GM10266 (cell line): ENCODE measurements at regions not wholly inside any gene's neighbourhood (a gene's known extent, or its start where the extent isn't known, plus 50 kb on each side); places are given as distances from the start of the nearest gene placed in this dataset.
A peak's percentile ranks its signal among the peaks of the same experiment; 100 is the strongest.

Experiments used
- DNase-seq: peaks from one replicate; pipeline ENCODE4 v3.0.0; 2012; ENCODE audit errors: extremely low spot score
- CTCF ChIP-seq: IDR thresholded peaks from 2 replicates; pipeline ENCODE4 v1.5.1; 2012; ENCODE audit warnings: mild to moderate bottlenecking, low read depth; ENCODE audit not compliant: control insufficient read depth, insufficient read depth; ENCODE audit errors: missing control alignments

- no peak for TF ChIP-seq CTCF
- DNase-seq = no peak
Measured at GRCh38 chr6:150738092-150738629, 127.3 kb upstream of the MTHFD1L start.

- no peak for TF ChIP-seq CTCF
- no peak for DNase-seq
Measured at GRCh38 chr6:150739711-150740349, 125.7 kb upstream of the MTHFD1L start.

GRCh38 chr6:150740453-150740852 is 125.0 kb upstream of the MTHFD1L start:
- no peak for TF ChIP-seq CTCF
- DNase-seq = no peak

- TF ChIP-seq CTCF = peak; percentile 53
- DNase-seq = peak; percentile 41
Measured at GRCh38 chr6:150741633-150742200, 123.8 kb upstream of the MTHFD1L start.

- no peak for TF ChIP-seq CTCF
- DNase-seq = no peak
Measured at GRCh38 chr6:150744522-150745260, 120.8 kb upstream of the MTHFD1L start.

- no peak for TF ChIP-seq CTCF
- no peak for DNase-seq
Measured at GRCh38 chr6:150745896-150746295, 119.6 kb upstream of the MTHFD1L start.

GRCh38 chr6:150747155-150747554 is 118.3 kb upstream of the MTHFD1L start:
- TF ChIP-seq CTCF = no peak
- DNase-seq = no peak
